GM19395 (cell line): ENCODE measurements at regions not wholly inside any gene's neighbourhood (a gene's known extent, or its start where the extent isn't known, plus 50 kb on each side); places are given as distances from the start of the nearest gene placed in this dataset.

Experiments used
- ATAC-seq: cut with Tn5 transposase; IDR thresholded peaks from one replicate; pipeline ENCODE4 v1.9.1; 2021; ENCODE audit warnings: mild to moderate bottlenecking, moderate library complexity; ENCODE audit not compliant: unreplicated experiment

DNA sequence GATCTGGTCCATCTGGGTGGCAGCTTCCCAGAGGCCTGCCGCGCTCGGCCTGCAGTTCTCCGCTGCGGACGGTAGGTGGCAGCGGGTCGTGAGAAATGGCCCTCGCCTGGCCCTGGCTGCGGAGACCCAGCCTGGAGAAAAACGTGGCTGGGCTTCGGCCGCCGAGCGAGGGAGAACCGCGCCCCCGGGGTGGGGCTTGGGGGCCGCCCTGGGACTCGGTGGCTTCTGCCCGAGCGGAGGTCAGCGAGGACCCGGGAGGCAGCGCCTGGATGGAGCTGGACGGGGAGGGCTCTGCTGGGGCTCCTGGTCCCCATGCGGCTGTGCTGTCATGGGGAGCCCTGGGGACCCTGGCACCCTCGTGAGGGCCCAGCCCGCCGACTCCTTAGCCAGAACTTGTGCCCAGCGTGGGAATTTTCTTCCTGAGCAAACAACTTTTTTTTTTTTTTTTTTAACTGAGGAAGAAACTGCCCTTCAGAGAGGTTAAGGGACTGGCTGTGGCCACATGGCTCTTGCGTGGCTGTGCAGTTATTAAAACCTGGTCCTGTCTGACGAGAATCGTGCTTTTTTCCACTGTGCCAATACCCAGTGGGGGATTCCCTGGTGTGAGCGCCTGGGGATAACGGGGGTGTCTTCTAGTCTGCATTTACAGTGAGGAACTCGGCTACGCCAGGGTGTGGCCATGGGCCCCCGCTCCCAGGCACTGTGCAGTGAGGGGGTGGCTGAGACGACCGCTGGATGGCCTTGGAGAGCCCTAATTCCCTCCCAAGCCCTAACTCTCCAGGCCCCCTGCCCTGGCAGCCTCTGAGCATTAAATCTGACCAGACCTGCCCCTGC is 535.6 kb downstream of the INSC start:
- ATAC-seq = peak; percentile 99

DNA sequence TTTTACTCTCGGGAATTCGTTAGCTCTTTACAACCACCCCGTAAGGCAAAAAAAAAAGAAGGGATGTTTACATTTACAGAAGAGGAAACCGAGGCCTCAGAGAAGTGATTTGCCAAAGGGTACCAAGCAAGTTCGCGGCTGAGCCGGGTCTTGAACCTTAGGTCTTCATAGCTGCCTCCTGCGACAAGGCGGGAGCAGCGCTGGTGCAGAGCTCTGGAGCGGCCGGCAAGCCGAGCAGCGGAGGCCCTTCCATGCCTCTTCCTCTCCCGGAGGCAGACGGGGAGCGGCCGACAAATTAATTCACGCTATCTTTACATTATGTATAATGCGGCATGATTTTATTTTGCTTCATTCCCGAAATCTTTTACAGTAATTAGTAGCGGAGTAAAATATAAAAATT is 536.3 kb downstream of the INSC start:
- ATAC-seq = no peak

DNA sequence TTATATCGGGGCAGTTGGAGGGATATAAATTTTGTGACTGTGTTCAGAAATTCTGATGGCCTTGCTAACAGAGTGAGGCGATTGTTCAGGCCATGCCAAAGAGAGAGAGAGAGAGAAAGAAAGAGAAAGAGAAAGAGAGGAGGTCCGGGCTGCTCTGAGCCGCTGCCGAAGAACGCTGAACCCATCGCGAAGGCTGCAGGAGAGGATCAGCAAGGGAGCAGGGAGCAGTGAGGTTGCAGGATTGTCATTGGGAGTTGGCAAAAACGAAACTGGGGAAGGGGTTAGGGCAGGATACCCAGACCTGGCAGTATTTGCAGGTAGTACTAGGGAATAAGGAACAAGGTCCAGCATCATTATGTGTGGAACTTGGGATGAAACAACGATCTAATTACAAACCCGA is 537.1 kb downstream of the INSC start:
- no peak for ATAC-seq

DNA sequence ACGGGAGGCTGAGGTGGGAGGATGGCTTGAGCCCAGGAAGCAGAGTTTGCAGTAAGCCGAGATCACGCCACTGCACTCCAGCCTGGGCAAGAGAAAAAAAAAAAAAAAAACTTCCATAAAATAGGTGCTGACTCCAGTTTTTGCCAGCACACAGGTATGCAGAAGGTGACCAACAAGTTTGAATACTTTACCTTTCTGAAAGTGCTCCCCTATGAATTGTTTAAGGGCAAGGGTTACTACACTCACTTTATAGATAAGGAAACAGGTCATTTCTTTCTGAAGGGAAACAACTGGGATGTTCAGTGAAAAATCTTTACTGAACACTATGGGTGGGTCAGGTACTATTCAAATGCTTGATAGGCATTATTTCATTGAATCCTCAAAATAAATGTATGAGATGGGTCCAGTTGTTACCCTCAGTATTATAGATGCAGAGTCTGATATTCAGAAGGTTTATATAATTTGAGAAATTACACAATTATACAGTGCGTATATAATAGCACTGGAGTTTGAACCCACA is 538.5 kb downstream of the INSC start:
- ATAC-seq = no peak

DNA sequence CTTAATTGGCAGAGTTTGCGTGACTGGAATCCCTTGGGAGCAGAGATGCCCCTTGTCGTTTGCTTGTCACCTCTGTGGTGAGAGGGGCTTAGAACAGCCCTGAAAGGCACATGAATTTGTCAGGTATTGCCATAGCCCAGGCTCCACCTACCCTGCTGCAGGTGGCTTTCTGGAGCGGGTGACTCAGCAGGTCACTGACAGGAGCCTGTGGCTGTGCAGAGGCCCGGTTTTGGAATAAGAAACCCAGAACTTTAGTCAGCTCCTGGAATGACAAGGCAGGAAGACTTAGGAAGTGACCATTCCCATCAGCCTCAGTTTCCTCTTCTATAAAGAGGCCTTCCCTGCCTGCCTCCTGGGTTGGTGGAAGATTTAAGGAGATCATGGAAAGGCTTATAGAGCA is 539.7 kb downstream of the INSC start:
- no peak for ATAC-seq

DNA sequence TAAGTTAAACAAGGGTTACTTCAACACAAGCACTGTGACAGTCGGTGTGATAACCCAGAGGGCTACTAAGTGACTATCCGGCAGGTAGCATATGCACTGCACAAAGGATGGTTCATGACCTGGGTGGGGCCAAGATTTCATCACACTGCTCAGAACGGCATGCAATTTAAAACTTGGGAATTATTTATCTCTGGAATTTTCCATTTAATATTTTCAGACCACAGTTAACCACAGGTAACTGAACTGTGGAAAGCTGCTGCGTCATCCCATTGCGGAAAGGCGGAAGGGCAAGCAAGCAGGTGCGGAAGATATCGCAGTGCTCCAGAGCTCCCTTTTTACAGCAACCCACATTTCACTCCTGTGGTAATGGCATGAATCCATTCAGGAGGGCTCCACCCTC is 540.8 kb downstream of the INSC start:
- no peak for ATAC-seq

DNA sequence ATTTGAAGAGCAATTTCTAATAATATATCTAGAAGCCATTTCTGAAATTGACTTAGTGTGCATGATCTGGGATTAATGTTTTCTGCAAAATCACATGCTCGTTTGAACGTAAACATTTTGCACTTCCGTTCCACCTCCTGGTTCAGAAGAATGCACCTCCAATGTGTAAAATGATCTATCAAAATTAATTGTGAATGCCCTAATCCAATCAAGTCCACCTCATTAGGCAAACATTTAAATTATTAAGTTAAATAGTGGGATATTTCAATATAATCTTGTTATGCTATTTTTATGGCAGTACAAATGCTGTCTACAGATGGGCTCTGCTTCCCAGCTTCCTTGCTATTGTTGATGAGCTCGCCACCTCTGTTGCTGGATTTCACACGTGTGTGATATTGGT is 542.5 kb downstream of the INSC start:
- ATAC-seq = no peak

DNA sequence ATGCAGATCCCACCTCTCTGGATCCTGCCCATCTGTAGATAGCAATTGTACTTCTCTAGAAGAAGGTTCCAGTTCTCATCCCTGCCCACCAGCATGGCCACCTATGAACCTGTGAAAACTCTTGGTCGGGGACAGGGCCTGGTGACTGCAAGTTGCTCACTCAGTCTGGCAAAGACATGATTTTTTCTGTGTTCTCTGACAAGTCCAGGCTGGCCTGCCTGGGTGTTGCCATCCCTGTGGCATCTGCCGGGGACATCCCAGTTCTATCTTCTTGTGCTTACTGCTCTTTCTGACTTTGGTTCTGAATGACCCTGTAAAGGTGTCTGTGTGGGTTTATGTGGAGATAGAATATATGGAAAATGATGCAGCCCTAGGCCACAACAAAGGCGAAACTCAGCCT is 545.8 kb downstream of the INSC start:
- ATAC-seq = no peak

DNA sequence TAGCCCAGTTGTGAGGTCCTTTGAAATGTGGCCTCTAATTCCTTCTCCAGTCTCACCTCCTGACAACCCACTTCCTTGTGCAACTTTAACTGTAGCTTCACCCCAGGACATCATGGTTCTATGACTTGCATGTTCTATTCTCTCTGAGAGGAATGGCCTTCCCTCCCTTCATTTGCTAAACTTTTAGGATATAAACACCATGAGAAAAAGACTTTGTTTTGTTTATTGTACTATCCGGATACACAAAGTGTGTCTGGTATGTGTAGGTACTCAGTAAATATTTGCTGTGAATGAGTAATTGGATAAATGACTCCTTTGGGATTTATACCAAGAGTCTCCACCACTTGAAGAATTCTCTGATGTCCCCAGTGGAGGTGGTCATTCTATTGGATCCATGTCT is 547.6 kb downstream of the INSC start:
- ATAC-seq = no peak

DNA sequence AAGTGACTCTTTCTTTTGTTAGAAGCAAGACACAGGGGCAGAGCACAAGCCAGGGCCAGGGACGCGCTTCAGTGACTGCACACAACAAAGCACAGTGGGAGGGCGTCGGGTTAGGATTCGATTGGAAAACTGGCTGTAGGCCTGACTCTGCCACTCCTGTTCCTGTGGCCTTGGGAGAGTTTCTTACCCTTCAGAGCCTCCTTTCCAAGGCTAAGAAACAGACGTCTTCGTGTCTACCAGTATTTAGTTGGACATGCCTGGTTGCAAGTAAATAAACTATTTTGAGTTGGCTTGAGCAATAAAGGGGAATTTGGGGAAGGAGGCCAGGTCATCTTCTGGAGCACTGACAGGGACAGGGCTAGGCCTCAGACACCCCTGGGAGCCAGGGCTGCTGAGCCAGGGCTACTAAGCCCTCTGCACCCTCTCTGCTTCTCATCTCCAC is 549.1 kb downstream of the INSC start:
- no peak for ATAC-seq

DNA sequence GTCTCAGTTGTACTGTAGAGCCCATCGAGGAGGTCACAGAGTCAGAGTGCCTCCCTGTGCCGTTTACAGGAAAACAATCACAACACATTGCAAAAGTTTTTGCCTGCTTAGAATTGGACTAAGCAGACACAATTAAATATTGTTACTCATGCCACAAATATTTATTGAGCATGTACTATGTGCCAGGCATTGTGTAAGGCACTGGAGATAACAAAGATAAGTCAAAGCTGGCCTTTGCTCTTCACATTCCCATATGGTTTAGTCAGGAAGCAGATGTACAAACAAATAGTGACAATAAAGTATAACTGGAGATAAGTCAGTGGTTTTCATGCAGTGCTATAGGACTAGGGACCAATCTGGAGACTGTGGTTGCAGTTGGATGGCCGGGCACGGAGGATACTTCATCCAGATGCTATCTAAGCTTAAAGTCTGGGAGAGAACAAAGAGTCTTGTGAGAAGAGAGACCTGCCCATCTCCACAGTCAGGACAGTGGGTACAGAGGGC is 550.7 kb downstream of the INSC start:
- no peak for ATAC-seq

DNA sequence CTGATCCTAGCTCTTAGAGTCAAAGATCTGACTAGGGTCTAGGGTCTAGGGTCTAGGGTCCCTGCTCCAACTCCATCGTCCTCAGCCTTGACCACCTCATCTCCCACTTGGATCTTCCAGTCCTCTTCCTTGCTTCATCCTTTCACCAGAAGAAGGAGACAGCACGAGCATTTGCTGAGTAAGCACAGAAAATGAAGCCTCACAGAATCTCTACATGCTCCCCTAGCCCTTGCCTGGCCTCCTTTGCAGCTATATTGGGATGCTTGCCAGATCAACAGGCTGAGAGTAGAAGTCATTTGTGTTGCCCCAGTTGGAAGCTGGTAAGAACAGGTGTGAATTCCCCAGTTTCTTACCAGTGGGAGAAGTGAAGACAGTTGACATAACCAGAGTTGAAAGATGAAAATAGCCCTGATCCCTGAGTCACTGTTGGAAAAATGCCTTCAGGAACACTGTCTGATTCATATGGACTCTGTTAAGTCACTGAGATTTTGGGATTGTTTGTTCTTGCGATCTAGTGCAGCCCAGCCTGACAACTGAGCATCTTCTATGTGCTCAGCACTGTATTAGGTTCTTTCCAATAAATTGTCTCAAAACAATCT is 552.5 kb downstream of the INSC start:
- ATAC-seq = no peak

DNA sequence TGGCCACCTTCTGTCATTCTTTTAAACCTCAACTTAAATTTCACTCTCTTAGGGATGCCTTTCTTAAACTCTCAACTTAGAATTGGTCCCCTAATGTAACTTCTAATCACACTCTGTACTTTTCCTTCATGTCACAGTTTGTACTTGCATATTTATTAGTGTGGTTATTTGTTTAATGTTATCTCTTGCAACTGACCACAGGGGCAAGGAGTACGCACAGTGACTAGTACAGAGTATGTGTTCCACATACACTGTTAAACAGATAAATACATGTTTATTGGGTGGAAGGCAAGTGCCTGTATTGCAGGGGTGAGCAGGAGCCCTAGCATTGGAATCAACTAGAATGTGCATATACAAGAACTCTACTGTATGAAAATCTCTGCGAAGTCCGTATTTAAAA is 554.0 kb downstream of the INSC start:
- no peak for ATAC-seq

DNA sequence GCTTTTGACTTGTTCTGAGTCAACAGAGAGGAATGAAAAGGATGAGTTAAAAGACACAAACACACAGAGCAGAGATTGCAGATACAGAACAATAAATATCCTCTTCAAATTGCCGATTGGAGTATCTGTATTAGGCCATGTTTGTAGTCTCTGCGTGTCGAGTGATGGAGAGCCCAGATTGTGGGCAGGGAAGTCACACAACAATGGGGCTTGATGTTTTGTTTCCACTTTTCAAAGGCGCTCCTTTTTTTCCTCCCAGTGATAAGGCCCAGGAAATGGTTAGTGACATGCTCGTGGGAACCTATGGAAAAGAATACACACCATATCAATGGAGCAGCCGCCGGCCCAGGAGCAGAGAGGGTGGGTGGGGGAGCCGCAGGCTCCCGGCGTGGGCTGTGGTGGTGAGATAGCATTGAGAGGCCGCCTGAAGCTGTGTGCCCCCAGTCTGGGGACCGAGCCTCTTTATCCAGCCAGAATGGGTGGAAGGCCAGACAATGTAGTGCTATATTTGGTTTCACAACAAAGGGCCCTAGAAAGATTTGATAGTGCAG is 555.9 kb downstream of the INSC start:
- ATAC-seq = no peak

DNA sequence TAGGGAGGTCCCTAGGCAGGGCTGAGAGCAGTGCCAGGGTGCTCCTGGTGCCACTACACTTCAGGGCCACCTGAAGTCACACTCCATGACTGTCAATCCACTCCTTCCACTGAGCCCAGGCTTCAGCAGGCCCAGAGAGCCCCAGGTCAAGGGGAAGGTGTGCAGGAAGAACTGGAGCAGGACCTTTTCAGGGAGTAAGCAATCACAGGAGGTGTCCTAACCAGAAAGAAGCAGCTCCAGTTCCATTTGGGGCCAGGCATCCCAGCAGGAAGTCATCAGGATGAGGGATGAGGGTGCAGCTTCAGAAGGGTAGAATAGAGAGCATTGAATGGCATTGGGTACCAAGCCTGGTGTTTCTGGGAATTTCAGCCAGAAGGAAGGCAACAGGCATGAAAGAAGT is 556.5 kb downstream of the INSC start:
- ATAC-seq = no peak

DNA sequence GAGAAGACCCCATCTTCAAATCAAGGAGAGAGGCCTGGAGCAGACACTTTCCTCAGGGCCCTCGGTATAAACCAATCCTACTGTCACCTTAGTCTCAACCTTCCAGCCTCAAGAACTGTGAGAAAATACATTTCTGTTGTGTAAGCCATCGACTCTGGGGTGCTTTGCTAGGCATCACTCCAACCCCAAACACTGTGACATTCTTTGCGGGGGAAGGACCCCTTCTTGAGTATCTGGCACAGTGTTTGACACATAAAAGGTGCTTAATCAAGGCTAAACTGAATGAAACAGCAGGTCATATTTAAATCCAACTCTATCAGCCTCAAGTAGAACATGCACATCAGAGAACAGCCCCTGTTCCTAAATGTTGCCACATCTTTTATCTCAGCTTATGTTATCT is 558.1 kb downstream of the INSC start:
- ATAC-seq = no peak

DNA sequence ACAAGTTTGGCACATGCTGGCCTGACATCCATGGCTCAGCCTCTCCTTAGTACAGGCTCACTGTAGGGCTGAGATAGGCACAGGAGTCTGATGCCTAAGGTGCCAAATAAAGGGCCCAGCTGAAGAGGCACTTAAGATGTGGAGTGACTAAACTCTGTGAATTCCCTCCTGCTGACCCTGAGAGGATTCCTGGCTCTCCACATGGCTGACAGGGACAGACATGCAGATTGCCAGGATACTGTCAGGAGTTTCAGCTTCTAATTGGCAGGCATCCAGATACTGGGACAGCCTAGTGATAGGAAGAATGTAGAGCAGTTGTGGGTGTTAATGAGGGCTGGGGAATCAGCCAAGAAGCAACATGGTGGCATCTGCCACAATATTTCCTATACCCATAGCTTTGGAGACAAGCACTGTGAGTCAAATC is 558.7 kb downstream of the INSC start:
- ATAC-seq = no peak

DNA sequence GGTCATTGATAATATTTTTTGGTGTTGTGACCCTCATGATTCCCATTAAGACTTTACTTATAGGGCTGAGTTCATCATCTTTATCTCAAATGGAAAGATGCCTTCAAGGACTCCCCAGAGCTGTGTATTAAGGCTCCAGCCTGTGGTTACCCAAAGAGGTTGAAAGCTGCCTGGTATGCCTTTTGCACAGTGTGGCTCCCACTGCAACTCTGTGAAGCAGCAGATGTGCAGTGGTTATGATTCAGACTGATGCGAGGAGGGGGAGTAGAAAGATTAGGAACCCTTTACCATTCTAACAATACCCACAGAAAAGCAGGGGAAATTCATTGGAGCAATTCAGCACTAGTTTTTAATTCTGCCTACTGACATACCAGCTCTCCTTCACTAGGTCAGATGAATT is 560.0 kb downstream of the INSC start:
- ATAC-seq = no peak

DNA sequence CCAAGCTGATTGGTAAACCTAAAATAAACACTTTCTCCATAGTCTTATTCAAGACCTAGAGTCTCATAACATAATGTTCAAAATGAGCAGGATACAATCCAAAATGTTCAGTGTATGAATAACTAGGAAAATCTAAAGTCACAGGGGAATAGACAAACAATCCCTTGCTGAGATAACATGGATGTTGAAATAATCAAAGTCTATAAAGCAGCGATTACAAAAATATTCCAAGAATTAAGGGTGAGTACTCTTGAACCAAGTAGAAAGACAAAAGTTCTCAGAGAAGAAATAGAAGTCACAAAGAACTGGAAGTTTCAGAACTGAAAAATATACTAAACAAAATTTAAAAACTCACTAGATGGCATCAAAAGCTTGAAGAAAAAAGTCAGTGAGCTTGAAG is 561.0 kb downstream of the INSC start:
- ATAC-seq = no peak

DNA sequence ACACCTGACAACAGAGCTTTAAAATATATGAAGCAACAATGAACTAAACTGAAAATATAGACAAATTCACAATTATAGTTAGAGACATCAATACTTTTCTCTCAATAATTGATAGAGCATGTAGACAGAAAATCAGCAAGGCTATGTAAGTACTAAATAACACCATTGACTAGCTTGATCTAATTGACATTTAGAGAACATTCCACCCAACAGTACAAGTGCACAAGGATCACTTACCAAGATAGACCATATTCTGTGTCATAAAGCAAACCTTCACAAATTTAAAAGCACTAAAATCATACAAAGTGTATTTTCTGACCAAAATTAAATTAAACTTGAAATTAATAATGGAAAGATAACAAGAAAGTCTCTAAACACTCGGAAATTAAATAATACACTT is 562.5 kb downstream of the INSC start:
- no peak for ATAC-seq

DNA sequence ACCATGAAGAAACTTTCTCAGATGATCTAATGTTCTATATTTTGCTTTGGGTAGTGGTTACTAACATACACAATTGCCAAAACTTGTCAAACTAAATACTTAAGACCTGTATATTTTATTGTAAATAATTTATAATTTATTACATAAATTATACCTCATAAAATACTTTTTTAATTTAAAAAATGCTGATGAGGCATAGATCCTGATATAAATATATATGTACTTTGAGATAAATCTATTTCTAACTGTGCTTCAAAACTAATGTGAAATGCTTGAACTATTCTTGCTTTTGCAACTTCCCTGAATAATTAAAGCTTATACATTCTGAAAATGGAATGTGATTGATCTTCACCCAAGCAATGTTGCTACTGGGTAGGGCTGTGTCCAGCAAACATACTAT is 568.8 kb downstream of the INSC start:
- no peak for ATAC-seq

DNA sequence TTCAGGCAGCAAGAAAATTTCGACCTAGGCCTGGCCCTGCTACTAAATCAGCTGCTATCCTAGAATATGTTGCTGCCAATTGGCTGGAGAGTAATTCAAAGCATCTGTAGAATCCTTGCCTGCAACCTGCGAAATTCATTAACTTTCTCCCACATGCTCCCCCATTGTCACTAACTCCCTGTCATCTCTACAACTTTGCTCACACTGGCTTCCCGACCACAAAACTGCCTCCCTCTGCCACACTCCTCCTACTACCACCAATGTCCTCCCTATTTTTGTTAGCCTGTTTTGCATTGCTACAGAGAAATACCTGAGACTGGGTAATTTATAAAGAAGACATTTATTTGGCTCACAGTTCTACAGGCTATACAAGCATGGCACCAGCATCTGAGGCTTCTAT is 570.6 kb downstream of the INSC start:
- ATAC-seq = no peak
